SU-DHL-6 (cell line): ENCODE measurements at regions not wholly inside any gene's neighbourhood (a gene's known extent, or its start where the extent isn't known, plus 50 kb on each side); places are given as distances from the start of the nearest gene placed in this dataset.

ENCODE experiments used
- EZH2phosphoT487 ChIP-seq: fragments of 200-600 bp; sonication (generic), shearing (Covaris generic); conservative IDR thresholded peaks from 2 replicates; pipeline ENCODE4 v1.6.1; 2018; ENCODE audit warnings: mild to moderate bottlenecking, antibody characterized with exemption, low read length, moderate library complexity, mixed read lengths
- TF ChIP-seq, protein P1 (sequence below): fragments of 200-600 bp; sonication (generic); IDR thresholded peaks from one replicate; pipeline ENCODE4 v1.5.1; 2017; ENCODE audit warnings: antibody characterized with exemption, mild to moderate bottlenecking, low read length, moderate library complexity; ENCODE audit not compliant: insufficient read depth, poor library complexity, severe bottlenecking

DNA sequence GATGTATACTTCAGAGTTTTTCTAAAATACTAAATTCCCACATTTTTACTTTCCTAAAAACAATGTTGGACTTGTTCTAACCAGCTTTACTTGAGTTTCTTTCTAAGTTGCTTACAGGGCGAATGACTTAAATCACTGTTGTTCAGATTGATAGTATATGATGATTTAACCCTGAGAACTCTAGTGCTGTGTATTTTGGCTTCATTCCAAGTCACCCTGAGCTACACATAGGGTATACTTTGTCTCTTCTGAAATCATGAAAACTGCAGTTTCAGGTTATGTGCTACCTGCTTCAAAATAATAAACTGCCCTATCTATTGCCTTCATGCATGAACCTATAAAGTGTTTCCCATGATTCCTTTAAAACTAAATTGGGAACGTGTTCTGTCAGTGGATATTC is 162.5 kb upstream of the PDE3A start:
- TF ChIP-seq, protein P1, sequence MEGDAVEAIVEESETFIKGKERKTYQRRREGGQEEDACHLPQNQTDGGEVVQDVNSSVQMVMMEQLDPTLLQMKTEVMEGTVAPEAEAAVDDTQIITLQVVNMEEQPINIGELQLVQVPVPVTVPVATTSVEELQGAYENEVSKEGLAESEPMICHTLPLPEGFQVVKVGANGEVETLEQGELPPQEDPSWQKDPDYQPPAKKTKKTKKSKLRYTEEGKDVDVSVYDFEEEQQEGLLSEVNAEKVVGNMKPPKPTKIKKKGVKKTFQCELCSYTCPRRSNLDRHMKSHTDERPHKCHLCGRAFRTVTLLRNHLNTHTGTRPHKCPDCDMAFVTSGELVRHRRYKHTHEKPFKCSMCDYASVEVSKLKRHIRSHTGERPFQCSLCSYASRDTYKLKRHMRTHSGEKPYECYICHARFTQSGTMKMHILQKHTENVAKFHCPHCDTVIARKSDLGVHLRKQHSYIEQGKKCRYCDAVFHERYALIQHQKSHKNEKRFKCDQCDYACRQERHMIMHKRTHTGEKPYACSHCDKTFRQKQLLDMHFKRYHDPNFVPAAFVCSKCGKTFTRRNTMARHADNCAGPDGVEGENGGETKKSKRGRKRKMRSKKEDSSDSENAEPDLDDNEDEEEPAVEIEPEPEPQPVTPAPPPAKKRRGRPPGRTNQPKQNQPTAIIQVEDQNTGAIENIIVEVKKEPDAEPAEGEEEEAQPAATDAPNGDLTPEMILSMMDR, result no peak
- TF ChIP-seq EZH2phosphoT487, result no peak
